ENCODE measurements at regions not wholly inside any gene's neighbourhood (a gene's known extent, or its start where the extent isn't known, plus 50 kb on each side); places are given as distances from the start of the nearest gene placed in this dataset.
"Not testable (repeated sequence)": the region's sequence is repeated elsewhere in the genome, so short reads cannot be mapped to it uniquely, and the experiment has no call there.

DNA sequence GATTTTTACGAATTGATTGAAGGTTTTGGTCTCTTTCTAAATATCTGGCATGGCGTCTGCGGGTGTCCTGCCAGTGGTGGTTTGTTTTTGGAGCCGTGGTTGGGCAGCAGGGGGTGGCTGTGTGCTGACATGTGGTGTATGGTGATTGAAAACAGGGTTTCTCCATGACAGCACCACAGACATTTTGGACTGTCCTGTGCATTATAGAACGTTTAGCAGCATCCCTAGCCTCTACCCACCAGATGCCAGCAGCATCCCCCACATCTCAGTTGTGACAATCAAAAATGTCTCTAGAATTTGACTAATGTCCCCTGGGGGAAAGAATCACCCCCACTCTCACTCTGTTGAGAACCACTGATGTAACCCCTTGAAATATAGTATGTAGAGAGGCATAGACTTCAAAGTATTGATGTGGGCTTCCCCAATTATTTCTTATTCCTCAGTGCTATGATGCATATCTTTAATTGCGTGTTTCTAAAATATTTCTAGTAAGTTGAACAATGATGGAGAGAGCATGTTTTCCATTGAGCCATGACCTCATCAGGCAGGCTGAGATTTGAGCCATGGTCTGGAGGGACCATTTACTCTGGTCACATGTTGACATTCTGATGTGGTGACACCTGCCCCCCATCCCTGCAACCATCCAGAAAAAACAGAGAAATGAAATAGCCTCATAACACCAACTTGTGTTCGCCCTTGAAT is 77.4 kb upstream of the MID1 start:
- Histone ChIP-seq H3K4me1 (ENCODE audit: insufficient read depth, low read length, poor library complexity, severe bottlenecking) (no peaks in the 10 kb centered on the region), H3K27me3 (ENCODE audit: insufficient read depth, low read length, poor library complexity, severe bottlenecking) (no peaks in the 10 kb centered on the region), H3K79me2 (ENCODE audit: insufficient read depth, low read length) (no peaks in the 10 kb centered on the region), H3K9me3 (ENCODE audit: insufficient read depth, low read depth, low read length) (no peaks in the 10 kb centered on the region), H3K36me3 (ENCODE audit: insufficient read depth, low read length) (no peaks in the 10 kb centered on the region), H4K20me1 (ENCODE audit: insufficient read depth, low read length, poor library complexity, severe bottlenecking) (no peaks in the 10 kb centered on the region), H2AFZ (ENCODE audit: low read length) (no peak overlapping the region), H3F3A (ENCODE audit: low read depth) (no peaks in the 10 kb centered on the region), H3K4me3 (ENCODE audit: low read length, poor library complexity, severe bottlenecking) (no peak overlapping the region), H3K9me2 (replicated peaks; ENCODE audit: low read depth, low read length) (no peaks in the 10 kb centered on the region), H3K9ac (ENCODE audit: low read depth, low read length, poor library complexity, severe bottlenecking) (no peak overlapping the region), H3K4me2 (ENCODE audit: low read depth, low read length, poor library complexity, severe bottlenecking) (no peak overlapping the region)
- TF ChIP-seq EZH2phosphoT487 (IDR thresholded peaks at IDR 0.05; ENCODE audit: borderline replicate concordance), result no peak
- TF ChIP-seq, protein P1, sequence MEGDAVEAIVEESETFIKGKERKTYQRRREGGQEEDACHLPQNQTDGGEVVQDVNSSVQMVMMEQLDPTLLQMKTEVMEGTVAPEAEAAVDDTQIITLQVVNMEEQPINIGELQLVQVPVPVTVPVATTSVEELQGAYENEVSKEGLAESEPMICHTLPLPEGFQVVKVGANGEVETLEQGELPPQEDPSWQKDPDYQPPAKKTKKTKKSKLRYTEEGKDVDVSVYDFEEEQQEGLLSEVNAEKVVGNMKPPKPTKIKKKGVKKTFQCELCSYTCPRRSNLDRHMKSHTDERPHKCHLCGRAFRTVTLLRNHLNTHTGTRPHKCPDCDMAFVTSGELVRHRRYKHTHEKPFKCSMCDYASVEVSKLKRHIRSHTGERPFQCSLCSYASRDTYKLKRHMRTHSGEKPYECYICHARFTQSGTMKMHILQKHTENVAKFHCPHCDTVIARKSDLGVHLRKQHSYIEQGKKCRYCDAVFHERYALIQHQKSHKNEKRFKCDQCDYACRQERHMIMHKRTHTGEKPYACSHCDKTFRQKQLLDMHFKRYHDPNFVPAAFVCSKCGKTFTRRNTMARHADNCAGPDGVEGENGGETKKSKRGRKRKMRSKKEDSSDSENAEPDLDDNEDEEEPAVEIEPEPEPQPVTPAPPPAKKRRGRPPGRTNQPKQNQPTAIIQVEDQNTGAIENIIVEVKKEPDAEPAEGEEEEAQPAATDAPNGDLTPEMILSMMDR (conservative IDR thresholded peaks at IDR 0.05; ENCODE audit: low read length), result no peak

DNA sequence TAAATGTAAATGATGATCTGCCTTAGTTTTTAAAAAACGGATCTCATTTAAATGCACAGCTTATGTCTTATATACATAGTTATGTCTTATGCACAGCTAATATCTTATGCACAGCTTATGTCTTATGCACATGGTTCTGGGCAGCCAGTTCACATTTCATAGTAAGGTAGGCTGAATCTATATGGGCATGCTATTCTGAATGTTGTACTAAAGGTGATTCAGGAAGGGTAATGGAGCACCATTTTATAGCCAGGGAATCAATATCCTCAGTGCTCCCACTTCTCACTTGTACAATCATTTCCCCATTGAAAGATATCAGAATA is 77.9 kb upstream of the MID1 start:
- Histone ChIP-seq H3K4me1 (ENCODE audit: insufficient read depth, low read length, poor library complexity, severe bottlenecking) (no peaks in the 10 kb centered on the region), H3F3A (ENCODE audit: low read depth) (no peaks in the 10 kb centered on the region), H4K20me1 (ENCODE audit: insufficient read depth, low read length, poor library complexity, severe bottlenecking) (no peaks in the 10 kb centered on the region), H3K4me3 (ENCODE audit: low read length, poor library complexity, severe bottlenecking) (no peak overlapping the region), H3K4me2 (ENCODE audit: low read depth, low read length, poor library complexity, severe bottlenecking) (no peak overlapping the region), H3K27me3 (ENCODE audit: insufficient read depth, low read length, poor library complexity, severe bottlenecking) (no peaks in the 10 kb centered on the region), H3K36me3 (ENCODE audit: insufficient read depth, low read length) (no peaks in the 10 kb centered on the region), H3K9me2 (replicated peaks; ENCODE audit: low read depth, low read length) (no peaks in the 10 kb centered on the region), H3K9me3 (ENCODE audit: insufficient read depth, low read depth, low read length) (no peaks in the 10 kb centered on the region), H3K9ac (ENCODE audit: low read depth, low read length, poor library complexity, severe bottlenecking) (no peak overlapping the region), H3K79me2 (ENCODE audit: insufficient read depth, low read length) (no peaks in the 10 kb centered on the region), H2AFZ (ENCODE audit: low read length) (no peak overlapping the region)
- TF ChIP-seq, protein P1 (conservative IDR thresholded peaks at IDR 0.05; ENCODE audit: low read length), result no peak
- no peak for TF ChIP-seq EZH2phosphoT487 (IDR thresholded peaks at IDR 0.05; ENCODE audit: borderline replicate concordance)

DNA sequence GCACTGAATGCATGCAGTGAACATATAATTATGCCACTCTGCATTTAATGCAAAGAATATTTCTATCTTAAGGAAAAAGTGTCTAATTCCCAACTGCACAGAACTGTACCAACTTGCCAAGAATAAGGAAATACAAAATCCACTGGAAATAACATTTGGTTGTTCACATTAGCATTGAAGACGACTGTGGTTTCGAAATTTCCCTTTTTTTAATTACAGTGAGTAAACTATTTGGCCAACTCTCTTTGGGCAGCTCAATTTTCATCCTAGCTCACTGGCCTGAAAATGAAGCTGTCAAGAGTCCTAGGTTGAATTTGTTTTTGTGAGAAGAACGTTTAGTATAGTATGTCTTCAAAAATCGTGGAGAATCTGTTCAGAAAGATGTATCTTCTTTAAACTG is 81.6 kb upstream of the MID1 start:
- H3K36me3 ChIP-seq (ENCODE audit: insufficient read depth, low read length), result no peaks in the 10 kb centered on the region
- H3K4me1 ChIP-seq (ENCODE audit: insufficient read depth, low read length, poor library complexity, severe bottlenecking), result no peaks in the 10 kb centered on the region
- H3K27me3 ChIP-seq (ENCODE audit: insufficient read depth, low read length, poor library complexity, severe bottlenecking), result no peaks in the 10 kb centered on the region
- H4K20me1 ChIP-seq (ENCODE audit: insufficient read depth, low read length, poor library complexity, severe bottlenecking), result no peaks in the 10 kb centered on the region
- no peak overlapping the region for H3K9ac ChIP-seq (ENCODE audit: low read depth, low read length, poor library complexity, severe bottlenecking)
- H3K79me2 ChIP-seq (ENCODE audit: insufficient read depth, low read length), result no peaks in the 10 kb centered on the region
- no peak overlapping the region for H3K4me3 ChIP-seq (ENCODE audit: low read length, poor library complexity, severe bottlenecking)
- H3K9me3 ChIP-seq (ENCODE audit: insufficient read depth, low read depth, low read length), result no peaks in the 10 kb centered on the region
- H3F3A ChIP-seq (ENCODE audit: low read depth), result no peaks in the 10 kb centered on the region
- H3K9me2 ChIP-seq (replicated peaks; ENCODE audit: low read depth, low read length), result no peaks in the 10 kb centered on the region
- no peak for TF ChIP-seq EZH2phosphoT487 (IDR thresholded peaks at IDR 0.05; ENCODE audit: borderline replicate concordance)
- TF ChIP-seq, protein P1 (conservative IDR thresholded peaks at IDR 0.05; ENCODE audit: low read length), result no peak
- no peak overlapping the region for H3K4me2 ChIP-seq (ENCODE audit: low read depth, low read length, poor library complexity, severe bottlenecking)
- H2AFZ ChIP-seq (ENCODE audit: low read length), result no peak overlapping the region

DNA sequence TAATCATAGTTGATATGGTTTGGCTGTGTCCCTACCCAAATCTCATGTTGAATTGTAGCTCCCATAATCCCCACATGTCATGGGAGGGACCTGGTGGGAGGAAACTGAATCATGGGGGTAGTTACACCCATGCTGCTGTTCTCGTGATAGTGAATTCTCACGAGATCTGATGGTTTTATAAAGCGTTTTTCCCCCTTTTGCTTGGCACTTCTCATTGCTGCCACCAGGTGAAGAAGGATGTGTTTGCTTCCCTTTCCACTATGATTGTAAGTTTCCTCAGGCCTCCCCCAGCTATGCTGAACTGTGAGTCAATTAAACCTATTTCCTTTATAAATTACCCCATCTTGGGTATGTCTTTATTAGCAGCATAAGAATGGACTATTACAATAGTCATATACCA is 86.0 kb upstream of the MID1 start:
- not testable (repeated sequence) for H2AFZ ChIP-seq (ENCODE audit: low read length); H3K4me1 ChIP-seq (ENCODE audit: insufficient read depth, low read length, poor library complexity, severe bottlenecking); H3K4me3 ChIP-seq (ENCODE audit: low read length, poor library complexity, severe bottlenecking); H3K36me3 ChIP-seq (ENCODE audit: insufficient read depth, low read length); H3K27me3 ChIP-seq (ENCODE audit: insufficient read depth, low read length, poor library complexity, severe bottlenecking); H4K20me1 ChIP-seq (ENCODE audit: insufficient read depth, low read length, poor library complexity, severe bottlenecking); H3F3A ChIP-seq (ENCODE audit: low read depth); H3K9me2 ChIP-seq (replicated peaks; ENCODE audit: low read depth, low read length); H3K9me3 ChIP-seq (ENCODE audit: insufficient read depth, low read depth, low read length); H3K79me2 ChIP-seq (ENCODE audit: insufficient read depth, low read length); H3K9ac ChIP-seq (ENCODE audit: low read depth, low read length, poor library complexity, severe bottlenecking); H3K4me2 ChIP-seq (ENCODE audit: low read depth, low read length, poor library complexity, severe bottlenecking)
